Ectodermal cell (in vitro differentiated cells): ENCODE measurements at regions not wholly inside any gene's neighbourhood (a gene's known extent, or its start where the extent isn't known, plus 50 kb on each side); places are given as distances from the start of the nearest gene placed in this dataset.

Experiments used
- H3K27ac ChIP-seq: 2 replicates; pipeline ENCODE4 v1.7.0; 2013; ENCODE audit warnings: mild to moderate bottlenecking, low read depth, low read length; ENCODE audit not compliant: insufficient read depth, poor library complexity, severe bottlenecking
- H3K27me3 ChIP-seq: 2 replicates; pipeline ENCODE4 v1.7.0; 2013; ENCODE audit warnings: mild to moderate bottlenecking, low read length; ENCODE audit not compliant: insufficient read depth, control insufficient read depth, poor library complexity, severe bottlenecking
- H3K36me3 ChIP-seq: one replicate; pipeline ENCODE4 v1.7.0; 2013; ENCODE audit warnings: low read length; ENCODE audit not compliant: control insufficient read depth, insufficient read depth
- H3K4me1 ChIP-seq: one replicate; pipeline ENCODE4 v1.7.0; 2013; ENCODE audit warnings: low read length; ENCODE audit not compliant: control insufficient read depth, insufficient read depth
- H3K4me3 ChIP-seq: 2 replicates; pipeline ENCODE4 v1.7.0; 2013; ENCODE audit warnings: low read depth, low read length, control low read depth; ENCODE audit not compliant: insufficient read depth
- H3K9me3 ChIP-seq: 2 replicates; pipeline ENCODE4 v1.7.0; 2013; ENCODE audit warnings: mild to moderate bottlenecking, low read length, moderate library complexity; ENCODE audit not compliant: control insufficient read depth
- WGBS, 2 experiments: methylation state at CpG; one replicate each; pipeline ENCODE4 v1.1.7; 2013; ENCODE audit warnings: missing lambda C conversion rate in 2 of 2; 5-methylcytosine and 5-hydroxymethylcytosine counted together

DNA sequence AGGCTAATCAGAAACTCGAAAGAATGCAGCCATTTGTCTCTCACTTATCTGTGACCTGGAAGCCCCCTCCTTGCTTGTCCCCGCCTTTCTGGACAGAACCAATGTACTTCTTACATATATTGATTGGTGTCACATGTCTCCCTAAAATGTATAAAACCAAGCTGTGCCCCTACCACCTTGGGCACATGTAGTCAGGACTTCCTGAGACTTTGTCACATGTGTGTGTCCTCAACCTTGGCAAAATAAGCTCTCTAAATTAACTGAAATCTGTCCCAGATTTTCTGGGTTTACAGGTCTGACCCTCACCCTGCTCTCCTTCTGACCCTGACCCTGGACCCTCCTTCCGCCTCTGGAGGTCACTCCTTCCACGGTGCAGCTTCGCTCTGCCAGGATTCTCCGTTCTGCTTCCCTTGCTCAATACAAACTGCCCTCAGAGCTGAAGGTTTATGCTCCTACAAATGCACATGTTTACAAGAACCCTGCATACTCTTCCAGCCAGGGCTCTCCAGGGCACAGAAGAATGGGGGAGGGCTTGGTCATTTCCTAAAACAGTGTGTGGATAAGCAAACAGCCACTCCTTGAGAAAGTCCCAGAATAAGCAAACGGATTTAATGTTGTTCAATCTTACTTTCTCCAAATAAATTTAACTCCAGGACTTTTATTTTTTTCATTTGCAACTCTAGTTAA lies 160.5 kb downstream of the ACTL8 start:
- Histone ChIP-seq H3K27ac (no peak overlapping the region), H3K4me1 (no peaks in the 10 kb centered on the region), H3K4me3 (no peak overlapping the region), H3K27me3 (no peaks in the 10 kb centered on the region), H3K36me3 (no peaks in the 10 kb centered on the region), H3K9me3 (no peaks in the 10 kb centered on the region)
- WGBS, 2 experiments: 69 to 72% methylated on average over 7 of the region's 7 CpGs

DNA sequence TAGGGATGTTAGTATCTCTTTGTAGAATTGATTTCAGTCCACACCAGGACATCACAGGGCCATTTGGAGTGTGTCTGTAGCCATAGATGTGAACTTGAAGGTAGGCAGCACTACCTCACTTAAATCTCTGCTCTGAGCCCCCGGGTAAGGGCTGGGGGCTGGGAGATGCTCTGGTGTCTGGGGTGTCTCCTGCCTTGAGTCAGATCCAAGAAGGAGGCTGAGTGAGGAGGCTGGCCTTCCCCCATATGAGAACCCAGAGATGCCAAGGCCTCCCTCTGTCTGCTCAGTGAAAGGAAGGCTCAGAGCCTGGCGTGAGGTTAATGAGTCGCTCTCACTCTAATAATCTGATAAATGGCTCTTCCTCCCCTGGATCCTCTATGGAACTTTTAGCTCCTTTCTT lies 161.6 kb downstream of the ACTL8 start:
- WGBS, 2 experiments: 86 to 91% methylated on average over 3 of the region's 3 CpGs
- H3K36me3 ChIP-seq: no peaks in the 10 kb centered on the region
- no peak overlapping the region for H3K27ac ChIP-seq
- H3K9me3 ChIP-seq: no peaks in the 10 kb centered on the region
- no peaks in the 10 kb centered on the region for H3K4me1 ChIP-seq
- H3K4me3 ChIP-seq: no peak overlapping the region
- no peaks in the 10 kb centered on the region for H3K27me3 ChIP-seq

DNA sequence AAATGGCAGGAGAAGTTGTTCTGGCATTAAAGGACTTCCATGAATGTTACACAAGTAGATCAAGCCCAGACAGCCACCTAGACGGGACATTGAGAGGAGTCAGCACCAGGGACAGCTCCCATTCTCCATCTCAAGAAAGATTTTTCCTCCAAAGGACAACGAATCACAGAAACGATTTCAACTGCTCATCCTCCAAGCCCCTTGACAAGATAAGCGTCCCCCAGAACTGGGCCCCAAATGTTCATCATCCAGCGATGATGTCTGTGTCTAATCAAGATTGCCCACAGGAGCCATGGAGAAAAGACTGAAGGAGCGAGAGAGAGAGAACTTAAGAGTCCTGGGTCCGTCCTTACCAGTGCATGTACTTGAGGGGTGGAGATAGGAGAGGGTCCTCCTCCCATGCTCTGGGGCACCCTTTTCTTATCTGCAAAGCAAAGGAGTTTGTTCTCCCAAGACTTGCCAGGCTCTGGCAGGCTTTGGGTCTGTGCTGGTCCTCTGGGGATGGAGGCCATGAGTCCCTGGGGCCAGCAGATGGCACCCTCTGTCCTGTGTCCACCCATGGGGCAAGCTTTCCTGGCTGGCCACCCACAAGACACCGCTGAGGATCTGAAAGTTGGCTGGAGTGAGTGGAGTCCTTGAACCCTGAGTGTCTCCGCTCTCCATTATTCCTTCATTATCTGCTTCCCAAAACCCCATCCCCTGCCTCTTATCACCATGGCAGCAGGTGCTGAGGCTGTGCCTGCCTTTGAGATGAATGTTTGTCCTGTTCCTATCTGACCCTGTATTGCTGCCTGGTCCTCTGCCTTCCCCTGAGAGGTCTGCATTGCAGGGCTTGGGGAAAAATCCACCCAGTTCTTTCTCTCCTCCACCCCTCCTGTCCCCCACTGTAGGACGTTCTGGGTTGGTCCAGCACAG lies 164.6 kb downstream of the ACTL8 start:
- Histone ChIP-seq H3K9me3 (no peaks in the 10 kb centered on the region), H3K4me1 (no peaks in the 10 kb centered on the region), H3K36me3 (no peaks in the 10 kb centered on the region), H3K27ac (no peak overlapping the region), H3K4me3 (no peak overlapping the region), H3K27me3 (no peaks in the 10 kb centered on the region)
- 41 to 44% methylated on average over 10 of the region's 10 CpGs for WGBS, 2 experiments

DNA sequence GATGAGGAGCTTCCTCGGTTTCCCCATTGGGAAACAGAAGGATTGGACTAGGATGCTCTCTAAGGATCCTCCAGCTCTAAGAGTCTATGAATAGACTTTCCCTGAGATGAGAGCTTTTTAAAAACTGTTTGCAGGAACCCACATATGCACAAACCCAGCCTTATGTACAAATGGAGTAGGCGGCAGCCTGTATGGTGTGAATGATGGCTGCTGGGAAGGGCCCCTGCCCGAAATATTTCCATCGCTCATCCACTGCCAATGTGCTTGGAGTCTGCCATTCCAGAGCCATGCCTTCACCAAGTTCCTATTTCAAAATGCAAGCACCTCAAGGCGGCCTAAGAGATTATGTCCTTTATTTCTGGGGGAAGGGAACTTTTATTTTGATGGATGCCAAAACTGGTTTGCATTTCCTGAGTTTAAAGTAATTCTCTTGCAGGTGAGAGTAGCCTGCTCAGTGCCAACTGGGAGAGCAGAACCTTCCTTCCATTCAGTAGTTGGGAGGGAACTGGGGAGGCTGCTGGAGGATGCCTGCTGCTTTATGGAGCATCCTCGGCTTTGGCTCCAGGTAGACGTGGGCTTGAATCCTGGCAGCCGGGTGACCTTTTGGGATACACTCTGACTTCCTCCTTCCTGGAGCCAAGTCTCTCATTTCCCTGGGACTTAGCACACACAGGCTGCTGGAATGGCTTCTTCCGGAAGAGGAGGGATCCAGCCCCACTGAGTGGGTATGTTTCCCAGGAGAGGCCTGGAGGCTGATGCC lies 165.9 kb downstream of the ACTL8 start:
- WGBS, 2 experiments: 78 to 82% methylated on average over 9 of the region's 9 CpGs
- H3K4me1 ChIP-seq: no peaks in the 10 kb centered on the region
- H3K4me3 ChIP-seq: no peak overlapping the region
- H3K27me3 ChIP-seq: no peaks in the 10 kb centered on the region
- H3K36me3 ChIP-seq: no peaks in the 10 kb centered on the region
- H3K9me3 ChIP-seq: no peaks in the 10 kb centered on the region
- H3K27ac ChIP-seq: no peak overlapping the region

DNA sequence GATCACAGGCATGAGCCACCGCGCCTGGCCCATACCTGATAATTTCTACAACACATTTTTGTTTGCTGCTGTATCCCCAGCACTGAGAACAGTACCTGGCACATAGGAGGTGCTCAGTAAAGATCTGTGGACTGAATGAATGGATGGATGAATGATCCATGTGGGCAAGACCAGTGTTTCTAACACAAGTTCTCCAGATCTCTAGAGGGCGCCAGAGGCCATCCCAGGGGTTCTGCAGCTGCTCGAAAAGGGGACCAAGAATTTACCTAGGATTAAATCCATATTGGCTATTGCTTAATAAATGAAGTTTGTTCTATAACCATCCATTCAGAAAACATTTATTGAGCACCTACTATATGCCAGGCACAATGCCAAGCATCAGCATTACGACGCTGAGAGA lies 167.7 kb downstream of the ACTL8 start:
- no peaks in the 10 kb centered on the region for H3K9me3 ChIP-seq
- H3K27me3 ChIP-seq: no peaks in the 10 kb centered on the region
- H3K4me3 ChIP-seq: no peak overlapping the region
- H3K27ac ChIP-seq: no peak overlapping the region
- no peaks in the 10 kb centered on the region for H3K36me3 ChIP-seq
- WGBS, 2 experiments: 13 to 17% methylated on average over 6 of the region's 6 CpGs
- H3K4me1 ChIP-seq: no peaks in the 10 kb centered on the region

DNA sequence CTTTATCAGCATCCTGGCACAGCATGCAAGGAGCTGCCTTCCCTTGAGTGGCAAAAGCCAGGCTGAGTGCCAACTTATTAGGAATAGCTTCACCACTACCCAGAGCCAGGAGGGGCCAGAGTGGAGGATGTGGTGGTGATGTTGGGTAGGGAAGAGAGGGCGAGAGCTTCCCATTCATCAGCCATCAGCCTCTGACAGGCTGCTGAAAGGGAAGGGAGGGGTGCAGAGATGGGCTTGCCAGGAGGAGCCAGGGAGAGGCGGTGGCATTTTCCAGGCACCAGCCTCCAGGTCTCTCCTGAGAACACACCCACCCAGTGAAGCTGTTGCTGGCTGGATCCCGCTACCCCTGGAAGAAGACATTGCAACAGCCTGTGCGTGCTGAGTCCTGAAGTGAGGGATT lies 168.5 kb downstream of the ACTL8 start:
- Histone ChIP-seq H3K36me3 (no peaks in the 10 kb centered on the region), H3K27ac (no peak overlapping the region), H3K4me3 (no peak overlapping the region), H3K4me1 (no peaks in the 10 kb centered on the region), H3K9me3 (no peaks in the 10 kb centered on the region), H3K27me3 (no peaks in the 10 kb centered on the region)
- 72 to 78% methylated on average over 4 of the region's 4 CpGs for WGBS, 2 experiments

DNA sequence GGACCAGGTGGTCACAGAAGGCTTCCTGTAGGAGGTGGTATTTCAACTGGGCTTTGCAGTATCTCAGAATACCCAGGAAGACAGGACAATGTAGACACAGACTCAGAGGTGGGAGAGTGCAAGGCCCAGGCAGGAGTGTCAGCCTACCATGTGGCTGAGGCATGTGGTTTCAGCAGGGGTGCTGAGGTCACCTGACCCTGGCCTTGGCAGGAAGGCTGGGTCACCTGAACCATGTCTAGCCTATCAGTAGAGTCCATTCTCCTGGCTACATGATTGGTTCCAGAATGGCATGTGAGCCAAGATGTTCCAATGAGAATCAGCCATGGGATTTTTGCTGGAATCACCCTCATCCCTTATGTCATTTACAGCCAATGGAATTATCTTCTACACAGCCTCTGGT lies 169.4 kb downstream of the ACTL8 start:
- Histone ChIP-seq H3K27me3 (no peaks in the 10 kb centered on the region), H3K27ac (no peak overlapping the region), H3K36me3 (no peaks in the 10 kb centered on the region), H3K4me1 (no peaks in the 10 kb centered on the region), H3K9me3 (no peaks in the 10 kb centered on the region), H3K4me3 (no peak overlapping the region)

DNA sequence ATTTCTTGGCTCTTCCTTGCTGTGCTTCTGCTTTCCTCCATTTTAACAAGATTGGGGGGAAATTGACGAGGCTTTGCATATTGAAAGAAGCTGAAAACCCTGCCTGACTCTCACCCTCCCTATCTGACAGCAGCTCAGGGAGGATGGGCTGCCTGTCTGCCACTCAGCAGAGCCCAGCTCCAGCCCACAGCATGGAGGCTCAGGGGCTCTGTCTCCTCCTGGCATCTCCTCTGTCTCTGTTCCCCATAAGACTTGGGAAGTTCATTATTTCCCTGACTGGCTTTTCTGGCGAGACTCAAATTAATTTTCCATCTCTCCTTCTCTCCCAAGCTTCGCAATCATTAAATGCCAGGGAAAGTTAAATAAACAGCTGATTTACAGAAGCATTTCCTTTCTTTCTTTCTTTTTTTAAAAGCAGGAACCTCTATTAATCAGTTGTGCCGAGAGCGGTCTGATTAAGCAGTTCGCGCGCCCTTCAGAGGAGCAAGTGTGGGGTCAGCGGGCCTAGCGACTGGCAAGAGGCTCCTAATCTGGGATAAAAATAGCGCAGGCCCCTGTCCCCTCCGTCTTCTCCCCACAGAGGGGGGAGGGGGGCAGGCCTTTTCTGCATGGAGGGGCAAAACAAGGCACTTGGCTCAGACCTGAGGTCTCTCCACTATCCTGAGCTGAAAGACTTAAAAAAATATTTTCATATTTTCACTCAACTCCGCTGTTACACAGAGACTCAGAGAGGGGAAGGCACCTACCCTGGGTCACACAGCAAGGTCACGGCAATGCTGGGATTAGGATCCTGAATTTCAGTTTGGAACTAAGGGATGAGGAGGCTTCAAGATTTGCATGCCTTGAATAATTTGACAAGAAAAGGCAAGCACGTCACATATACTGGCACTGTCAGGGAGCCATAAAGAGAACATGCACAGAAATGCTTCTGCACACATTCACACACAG lies 170.4 kb downstream of the ACTL8 start:
- H3K4me3 ChIP-seq: no peak overlapping the region
- H3K9me3 ChIP-seq: no peaks in the 10 kb centered on the region
- H3K27ac ChIP-seq: no peak overlapping the region
- no peaks in the 10 kb centered on the region for H3K27me3 ChIP-seq
- no peaks in the 10 kb centered on the region for H3K4me1 ChIP-seq
- no peaks in the 10 kb centered on the region for H3K36me3 ChIP-seq
- WGBS, 2 experiments: 85 to 87% methylated on average over 15 of the region's 15 CpGs

DNA sequence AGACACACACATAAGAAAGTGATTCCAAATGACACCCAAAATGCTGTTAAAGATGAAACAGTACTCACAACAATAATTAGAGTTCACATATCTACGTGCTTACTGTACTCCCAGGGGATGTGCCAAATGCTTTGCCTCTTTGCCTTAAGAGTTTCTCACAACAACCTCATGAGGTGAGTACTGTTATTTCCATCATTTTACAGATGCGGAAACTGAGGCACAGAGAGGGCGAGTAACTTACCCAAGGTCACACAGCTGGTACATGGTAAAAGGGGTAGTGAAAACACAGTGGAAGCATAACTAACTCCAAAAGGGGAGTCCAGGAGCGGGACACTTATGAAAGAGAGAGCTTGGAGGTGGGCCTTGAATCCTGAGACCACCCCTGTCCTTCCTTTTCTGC lies 171.8 kb downstream of the ACTL8 start:
- no peaks in the 10 kb centered on the region for H3K9me3 ChIP-seq
- WGBS, 2 experiments: 87 to 89% methylated on average over 4 of the region's 4 CpGs

More for the DNA sequence above, 171.8 kb downstream of the ACTL8 start:
- Histone ChIP-seq H3K4me1 (no peaks in the 10 kb centered on the region), H3K36me3 (no peaks in the 10 kb centered on the region), H3K4me3 (no peak overlapping the region), H3K27me3 (no peaks in the 10 kb centered on the region), H3K27ac (no peak overlapping the region)
